ENCODE measurements at regions not wholly inside any gene's neighbourhood (a gene's known extent, or its start where the extent isn't known, plus 50 kb on each side); places are given as distances from the start of the nearest gene placed in this dataset.
A peak's percentile ranks its signal among the peaks of the same experiment; 100 is the strongest.

DNA sequence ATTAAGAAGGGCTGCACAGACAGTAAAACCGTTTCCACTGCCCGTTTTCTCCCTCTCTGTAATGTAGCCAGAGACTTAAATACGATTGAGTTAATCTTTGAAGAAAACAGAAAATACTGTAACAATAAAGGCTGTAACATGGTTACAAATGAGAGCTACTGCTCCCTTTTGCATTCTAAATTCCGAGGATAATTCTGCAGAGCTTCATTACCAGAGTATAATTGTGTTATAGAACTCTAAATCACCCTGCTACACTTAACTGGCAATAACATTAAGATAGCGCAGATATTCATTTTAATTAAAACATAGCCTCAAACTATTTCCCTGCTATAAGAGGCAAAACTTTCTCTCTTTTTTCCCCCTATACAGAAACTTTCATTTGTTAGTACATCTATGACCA is 283.7 kb upstream of the BRINP1 start:
- no peak for DNase-seq (ENCODE audit: low read depth)

DNA sequence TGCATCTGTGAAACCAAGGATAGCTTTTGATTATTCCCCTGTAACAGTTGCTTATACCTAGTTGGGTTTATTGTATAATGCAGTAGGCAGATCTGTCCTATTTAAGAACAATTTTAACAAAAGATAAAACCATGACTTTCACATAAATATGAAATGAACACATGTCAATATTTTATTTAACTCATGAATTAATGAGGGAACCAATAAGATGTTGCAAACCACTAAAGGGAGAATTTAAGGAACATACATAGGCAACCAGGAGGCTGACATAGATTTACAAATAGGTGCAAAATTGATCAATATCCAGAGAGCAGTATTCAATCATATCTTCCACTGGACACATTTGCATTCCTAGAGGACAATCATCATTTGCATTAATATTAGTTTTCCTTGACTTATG is 280.0 kb upstream of the BRINP1 start:
- no peak for DNase-seq (ENCODE audit: low read depth)

DNA sequence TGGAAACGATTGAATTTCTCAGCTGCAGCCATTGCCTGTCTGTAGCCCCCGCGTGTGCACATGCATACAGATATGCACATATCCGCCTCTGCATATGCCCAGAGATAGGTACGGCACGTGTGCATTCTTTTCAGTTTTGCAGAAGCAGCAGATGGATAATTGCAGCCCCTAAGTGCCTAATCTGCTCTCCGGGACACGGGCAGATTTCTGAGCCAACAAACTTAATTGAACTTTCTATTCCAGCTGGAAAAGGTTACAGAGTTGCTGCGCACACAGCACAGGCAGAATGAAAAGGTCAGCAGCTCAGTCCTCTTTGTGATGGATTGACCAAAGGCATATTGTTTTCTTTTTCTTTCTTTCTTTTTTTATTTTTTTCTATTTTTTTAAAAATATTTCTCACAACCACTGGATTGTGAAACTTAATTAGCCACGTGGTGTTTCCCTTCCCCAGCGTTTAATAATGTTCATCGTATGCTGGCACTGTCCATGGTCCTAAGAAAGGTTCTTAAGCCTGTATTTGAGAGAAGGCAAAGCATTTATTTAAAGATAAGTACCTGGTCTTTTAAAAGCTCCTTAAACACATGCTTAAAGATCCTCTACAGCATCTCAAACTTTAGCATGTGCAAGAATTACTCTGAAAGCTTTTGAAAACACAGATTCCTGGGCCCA is 270.2 kb upstream of the BRINP1 start:
- DNase-seq (ENCODE audit: low read depth), result peak; percentile 11

DNA sequence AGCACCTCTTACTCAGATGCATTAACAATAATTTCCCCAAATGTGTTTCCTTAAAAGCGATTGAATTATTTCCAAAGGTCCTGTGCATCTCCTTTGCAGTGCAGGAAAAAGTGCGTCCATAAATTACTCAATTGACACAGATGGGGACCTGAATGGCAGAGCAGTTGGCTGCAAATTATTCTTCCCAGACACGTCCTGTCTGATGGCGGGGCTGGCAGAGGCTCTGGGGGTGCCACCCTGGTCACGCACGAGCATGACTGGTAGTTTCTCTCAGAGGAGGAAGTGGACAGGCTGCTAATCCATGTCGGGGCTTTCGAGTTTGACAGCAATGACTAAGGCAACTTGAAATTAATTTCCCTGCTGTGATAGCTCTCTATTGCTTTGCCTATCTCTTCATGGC is 264.8 kb upstream of the BRINP1 start:
- no peak for DNase-seq (ENCODE audit: low read depth)

DNA sequence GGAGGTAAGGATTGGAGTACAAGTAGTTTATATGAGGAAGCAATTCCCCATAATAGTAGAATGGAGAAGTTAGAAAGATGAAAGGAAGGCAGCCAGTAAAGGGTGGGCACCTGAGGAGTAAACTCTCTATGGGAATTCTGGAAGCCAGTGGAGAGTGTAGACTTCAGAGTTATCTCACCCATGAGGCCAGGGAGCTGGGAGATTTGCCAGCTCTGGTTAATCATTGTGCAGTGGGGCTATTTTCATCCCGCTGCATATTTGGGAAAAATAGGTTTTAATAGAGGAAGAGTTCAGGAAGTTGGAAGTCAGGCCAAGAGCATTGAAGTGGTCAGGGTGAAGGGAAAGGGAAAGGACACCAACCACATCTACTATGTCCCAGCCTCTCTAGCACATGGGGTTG is 242.3 kb upstream of the BRINP1 start:
- no peak for DNase-seq (ENCODE audit: low read depth)

DNA sequence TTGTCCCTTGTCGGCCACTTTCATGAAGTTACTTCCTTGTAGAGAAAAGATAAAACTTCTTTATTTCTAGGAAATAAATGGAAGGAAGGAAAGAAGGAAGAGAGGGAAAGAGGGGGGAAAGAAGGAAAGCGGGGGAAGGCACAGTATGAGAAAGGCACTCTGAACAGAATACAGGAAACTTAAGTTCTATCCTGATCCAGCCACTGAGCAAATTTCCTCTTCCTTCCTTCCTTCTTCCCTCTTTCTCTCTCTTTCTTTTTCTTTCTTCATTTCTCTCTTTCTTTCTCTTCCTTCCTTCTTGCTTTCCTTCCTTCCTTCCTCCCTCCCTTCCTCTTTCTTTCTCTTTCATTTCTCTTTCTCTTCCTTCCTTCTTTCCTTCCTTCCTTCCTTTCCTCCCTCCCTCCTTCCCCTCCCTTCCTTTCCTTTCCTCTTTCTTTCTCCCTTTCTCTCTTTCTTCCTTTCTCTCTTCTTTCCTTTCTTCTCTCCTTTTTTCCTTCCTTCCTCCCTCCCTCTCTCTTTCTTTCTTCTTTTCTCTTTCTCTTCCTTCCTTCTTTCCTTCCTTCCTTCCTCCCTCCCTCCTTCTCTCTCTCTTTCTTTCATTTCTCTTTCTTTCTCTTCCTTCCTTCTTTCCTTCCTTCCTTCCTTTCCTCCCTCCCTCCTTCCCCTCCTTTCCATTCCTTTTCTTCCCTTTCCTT is 240.2 kb upstream of the BRINP1 start:
- DNase-seq (ENCODE audit: low read depth), result no peak

DNA sequence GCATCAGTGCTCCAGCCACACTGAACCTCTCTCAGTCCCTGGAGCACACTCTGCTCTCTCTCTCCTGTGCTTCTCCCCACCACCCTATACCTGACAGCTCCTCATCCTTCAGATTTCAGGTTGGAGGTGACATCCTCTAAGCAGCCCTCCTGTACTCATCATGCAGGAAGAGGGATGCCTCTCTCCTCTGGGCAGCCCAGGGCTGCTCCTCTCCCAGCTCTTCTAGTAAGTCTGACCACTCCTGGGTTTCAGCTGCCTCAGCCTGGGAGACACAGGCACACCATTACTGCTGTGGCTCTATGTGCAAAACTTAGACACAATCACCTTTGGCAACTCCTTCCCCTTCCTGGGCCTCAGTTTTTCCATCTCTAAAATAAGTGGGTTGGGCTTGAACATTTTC is 232.4 kb upstream of the BRINP1 start:
- DNase-seq (ENCODE audit: low read depth), result no peak

DNA sequence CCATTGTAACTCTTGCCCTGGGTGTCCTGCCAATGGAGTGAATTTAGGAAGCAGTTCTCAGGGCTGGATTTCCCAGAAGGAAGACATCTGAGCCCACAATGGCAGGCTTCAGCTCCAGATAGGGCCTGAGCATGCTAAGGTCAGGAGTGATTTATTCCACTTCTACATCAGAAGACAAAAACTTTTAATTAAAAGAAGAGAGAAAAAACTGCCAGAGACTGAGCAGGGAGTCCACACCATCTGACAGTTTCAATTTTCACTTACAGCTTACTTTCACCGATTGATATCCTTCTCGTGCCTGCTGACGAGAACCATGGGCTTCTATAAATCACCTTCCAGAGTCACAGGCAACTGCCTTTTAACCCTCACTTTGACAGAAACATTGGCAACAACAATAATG is 228.3 kb upstream of the BRINP1 start:
- no peak for DNase-seq (ENCODE audit: low read depth)

DNA sequence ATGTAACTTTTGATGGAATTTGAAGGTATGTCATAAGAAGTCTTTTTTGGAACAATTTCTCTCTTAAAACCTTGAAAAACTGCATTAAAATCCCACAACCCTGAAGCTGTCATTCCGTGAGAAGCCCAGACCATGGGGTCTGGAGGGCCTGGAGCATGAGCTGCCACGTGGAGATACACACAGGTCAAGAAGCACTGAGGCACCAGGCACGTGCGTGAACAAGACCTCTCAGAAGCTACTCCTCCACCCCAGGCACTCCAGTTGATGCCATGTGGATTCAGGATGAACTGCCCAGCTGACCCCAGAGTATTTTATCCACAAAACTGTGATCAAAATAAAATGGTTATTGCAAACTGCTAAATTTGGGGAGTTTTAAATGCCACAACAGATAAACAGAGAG is 227.5 kb upstream of the BRINP1 start:
- DNase-seq (ENCODE audit: low read depth), result no peak

DNA sequence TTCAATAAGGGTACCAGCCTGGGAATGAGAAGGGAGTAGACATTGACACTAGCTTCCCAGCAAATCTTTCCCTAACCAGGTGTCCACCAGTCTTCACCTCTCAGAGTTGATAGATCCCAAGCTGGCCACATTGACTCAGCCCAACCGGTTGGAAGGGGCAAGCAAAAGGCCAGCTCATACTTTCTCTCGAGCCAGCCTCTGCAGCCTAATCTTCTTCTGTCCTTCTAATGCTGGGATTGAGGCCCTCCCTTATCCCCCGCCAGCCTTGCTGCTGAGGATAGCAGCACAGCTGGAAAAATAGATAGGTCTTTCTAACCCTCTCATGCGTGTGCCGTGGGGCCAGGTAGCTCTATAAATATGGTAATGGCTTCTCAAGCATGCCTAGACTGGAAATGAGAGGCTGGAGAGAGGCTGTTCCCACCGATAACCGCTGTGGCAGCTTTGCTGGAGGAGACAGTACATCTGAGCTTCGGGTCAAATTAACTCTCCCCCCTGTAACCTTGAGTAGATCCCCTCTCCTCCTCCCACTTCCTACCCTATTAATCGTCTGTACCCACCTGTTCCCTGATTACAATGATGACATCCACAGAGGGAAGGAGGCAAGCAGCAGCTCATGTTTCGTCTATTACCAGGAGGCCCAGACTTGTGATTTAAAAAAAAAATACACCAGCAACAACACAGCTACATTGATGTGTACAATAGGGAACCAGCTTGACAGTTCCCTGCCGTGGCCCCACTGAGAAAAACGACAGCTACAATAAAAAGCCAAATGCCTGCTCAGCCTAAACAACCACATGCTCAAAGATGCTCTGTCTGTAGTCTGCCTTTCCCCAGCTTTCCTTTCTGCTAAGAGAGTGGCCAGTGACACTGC is 219.9 kb upstream of the BRINP1 start:
- no peak for DNase-seq (ENCODE audit: low read depth)

DNA sequence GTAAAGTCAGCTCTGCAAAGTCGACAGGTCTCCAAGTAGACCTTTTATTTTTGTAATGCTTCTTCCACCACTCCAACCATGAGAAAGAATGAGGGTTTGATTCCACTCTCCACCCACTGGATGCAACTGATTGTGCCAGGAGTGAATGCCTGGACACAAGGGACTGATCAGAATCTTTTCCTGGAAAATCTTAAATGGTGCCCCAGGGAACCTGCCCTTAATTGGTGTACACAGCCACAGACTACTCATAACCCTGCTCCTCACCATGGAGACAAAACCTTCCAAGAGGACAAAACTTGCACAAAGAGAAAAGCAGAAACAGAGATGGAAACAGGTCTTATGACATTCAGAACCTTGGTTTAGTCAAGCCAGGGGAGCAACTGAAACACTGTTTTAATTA is 208.6 kb upstream of the BRINP1 start:
- DNase-seq (ENCODE audit: low read depth), result no peak

DNA sequence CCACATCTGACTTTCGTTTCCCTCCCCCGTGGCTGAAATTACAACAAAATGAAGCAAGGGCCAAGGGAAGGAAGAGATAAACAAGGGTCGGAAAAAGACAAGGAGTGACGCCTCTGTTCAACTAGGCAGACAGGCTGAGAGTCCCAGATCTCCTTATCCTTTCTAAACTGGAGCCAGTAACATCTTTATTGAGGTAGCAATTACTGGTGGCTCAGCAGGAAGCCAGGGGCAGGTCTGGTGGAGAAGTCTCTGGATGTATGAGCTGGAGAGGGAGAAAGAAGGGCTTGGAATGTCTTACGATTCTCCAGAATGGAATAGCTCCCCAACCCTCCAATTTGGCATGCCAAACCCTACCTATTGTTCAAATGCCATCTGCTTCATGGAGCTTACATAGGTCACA is 190.8 kb upstream of the BRINP1 start:
- DNase-seq (ENCODE audit: low read depth), result no peak

DNA sequence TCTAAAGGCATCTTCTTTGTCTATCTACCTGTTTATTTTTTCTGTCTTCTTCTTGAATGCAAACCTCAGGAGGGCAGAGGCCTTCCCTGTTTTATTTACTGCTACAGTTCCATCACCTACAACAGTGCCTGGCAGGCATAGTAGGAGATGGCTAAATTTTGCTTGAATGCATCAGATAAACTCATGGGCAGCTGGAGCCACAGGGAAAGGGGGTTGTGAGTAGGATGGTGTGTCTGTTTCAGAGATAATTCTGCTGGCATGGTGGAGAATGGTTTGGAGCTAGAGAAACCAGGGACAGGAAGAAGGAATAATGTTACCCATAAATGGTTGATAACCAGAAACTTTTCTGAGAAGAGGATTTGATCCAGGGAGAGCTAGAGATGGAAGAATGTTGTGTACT is 189.8 kb upstream of the BRINP1 start:
- DNase-seq (ENCODE audit: low read depth), result no peak

DNA sequence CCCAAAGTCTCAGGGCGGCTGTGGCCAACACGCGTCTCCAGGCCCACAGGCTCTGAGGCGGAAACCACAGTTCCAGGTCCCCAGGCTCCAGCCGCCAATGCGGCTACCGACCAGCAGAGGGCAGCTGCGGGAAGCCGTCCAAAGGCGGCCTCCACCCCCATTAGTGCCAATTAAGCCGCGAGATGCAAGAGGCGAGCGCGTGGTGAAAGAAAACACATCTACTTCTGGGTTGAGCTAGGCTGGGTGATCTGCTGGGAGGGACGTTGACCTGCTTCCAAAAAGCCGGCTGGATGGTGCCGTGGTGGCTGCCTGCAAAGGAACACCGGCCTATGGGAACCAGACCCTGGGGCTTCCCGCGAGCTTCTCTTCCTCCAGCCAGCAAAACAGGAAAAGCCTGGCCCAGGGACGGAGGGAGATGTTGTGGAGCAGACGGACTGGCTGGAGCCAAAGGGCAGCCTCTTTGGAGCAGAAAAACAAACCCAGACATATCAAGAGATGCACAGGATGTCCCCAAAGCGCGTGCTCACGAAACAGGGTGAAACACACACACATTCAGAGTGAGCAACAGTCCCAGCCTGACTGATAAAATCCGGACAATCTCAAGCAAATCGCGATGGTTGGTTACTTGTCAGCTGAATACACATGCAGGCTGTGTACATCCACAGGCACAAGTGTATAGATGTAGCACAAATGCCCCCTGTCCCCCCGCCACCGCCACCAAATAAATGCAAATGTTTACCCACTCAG is 187.1 kb upstream of the BRINP1 start:
- peak; percentile 53 for DNase-seq (ENCODE audit: low read depth)

DNA sequence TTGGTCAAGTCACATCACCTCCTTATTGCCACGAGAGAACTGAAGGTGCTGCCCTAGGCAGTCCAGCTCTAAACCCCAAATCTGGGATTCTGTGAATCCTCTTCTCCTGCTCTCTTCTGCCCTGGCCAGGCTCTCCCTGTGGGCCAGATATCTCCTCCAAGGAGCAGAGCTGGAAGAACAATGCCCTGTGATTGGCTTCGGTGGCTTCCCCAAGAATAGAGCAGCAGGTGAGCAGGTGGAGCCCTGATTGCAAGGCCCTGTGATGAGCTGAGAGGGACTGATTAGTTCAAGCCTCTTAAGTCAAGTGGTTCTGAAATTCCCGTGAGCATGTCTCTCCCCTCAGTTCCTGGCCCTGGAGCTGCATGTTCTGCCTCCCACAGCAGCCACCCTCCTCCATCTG is 175.3 kb upstream of the BRINP1 start:
- DNase-seq (ENCODE audit: low read depth), result no peak

DNA sequence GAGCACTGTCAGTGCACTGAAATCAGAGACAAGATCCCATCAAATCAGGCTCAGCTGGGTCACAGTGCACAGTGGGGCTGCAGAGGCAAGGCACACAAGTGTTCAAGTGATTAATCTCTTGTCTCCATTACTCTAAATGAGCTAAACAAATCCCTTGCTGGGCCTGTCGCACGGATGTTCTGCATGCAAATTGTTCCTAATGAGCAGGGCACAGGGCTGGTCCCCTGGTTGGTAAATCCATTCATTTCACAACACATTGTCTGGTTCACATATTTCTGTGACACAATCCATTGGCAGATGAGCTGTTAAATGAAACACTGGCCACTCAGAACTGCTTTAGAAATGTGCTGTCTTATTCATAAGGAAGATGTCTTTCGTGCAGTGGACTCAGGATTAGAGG is 167.9 kb upstream of the BRINP1 start:
- no peak for DNase-seq (ENCODE audit: low read depth)

DNA sequence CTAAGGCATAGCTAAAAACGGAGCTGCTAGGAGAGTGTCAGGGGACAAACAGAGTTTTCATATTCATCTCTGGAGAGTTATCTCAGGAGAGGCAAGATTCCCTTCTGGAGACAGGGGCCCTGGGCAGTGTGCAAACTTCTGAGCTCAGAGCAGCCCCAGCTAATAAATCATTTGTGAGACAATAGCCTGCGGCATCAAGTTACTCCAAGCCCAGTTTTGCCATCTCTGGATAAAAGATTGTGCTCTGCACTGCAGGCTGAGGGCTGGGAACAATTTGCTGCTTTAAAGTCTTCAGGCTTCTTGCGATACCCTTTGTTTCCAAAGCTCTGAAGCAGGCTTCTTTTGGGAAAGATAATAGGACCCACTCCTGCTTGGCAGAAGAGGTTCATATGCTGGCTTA is 164.3 kb upstream of the BRINP1 start:
- DNase-seq (ENCODE audit: low read depth), result no peak

DNA sequence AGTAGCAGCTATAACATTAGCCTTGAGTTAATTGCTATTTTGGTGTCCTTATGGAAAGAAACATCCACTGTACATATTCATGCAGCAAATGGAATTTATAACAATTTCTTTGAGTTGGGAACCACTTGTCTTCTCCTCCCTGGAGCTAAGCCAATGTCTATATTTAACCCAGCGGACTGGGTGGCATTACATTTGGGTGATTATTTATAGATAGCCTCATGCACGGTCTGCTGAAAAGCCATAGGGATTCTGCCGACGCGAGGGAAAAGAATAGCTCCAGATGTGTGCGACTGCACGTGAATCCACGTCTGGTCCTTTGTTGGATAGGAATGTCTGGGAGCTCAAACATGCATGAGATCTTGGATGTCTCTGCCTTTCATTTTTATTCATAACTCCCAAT is 157.5 kb upstream of the BRINP1 start:
- DNase-seq (ENCODE audit: low read depth), result no peak

DNA sequence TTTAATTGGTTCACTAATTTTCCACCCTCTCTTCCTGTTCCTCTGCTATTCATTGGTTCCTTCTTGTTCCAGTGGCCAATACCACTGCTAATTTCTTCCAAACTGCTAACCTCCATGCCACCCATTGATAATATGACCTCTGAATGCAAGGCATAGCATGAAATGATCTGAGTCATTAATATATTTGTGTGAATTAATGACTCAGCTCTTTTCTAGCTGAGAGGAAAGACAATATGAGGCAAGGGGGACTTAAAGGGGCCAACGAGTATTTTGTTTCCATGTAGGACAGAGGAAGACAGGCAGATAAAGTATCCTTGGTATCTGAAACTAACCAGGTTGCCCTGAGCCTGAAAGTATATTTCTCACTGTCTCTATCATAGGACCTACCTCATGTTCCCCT is 154.3 kb upstream of the BRINP1 start:
- no peak for DNase-seq (ENCODE audit: low read depth)

DNA sequence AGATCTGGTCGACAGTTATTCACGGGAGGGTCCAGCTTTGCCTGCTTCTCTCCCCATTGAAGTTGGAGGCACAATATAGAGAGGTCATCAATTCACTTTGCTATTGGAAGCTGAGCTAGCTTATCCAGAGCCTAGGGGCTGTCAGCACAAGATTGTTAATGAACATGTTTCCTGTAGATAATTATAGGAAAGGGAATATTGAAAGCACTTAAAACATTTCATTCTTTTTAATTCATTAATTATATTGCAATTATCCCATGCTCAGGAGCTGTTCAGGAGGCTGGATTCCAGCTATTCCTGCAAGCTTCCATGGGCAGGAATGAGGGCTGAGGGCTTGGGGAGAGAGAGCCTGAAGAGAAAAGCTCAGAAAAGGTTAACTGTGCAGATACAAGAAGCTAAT is 153.1 kb upstream of the BRINP1 start:
- DNase-seq (ENCODE audit: low read depth), result no peak

DNA sequence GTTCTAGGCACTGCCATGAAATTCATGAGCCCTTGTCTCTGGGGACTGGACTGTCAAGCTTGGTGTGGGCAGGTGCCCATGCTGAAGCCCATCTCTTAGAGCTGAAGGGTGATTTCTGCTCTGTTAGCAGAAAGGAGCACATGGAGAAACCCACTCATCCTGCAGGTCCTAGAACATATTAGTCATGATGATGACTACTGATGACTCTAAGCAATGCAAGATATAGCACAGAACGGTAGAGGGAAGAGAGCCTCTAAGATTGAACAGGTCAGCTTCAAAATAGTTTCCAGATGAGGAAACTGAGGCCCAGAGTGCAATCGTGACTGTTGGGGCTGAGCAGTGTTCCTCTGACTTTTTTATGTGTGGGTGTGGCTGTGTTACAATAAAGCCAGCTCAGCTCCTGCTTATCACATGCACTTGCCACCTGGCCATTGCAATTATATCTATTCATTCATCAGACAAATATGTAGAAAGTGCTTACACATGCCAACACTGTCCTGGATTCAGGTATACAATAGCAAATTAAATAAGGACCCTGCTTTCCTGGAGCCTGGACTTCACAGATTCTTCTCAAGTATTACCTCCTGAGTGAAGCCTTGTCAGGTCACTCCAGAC is 140.2 kb upstream of the BRINP1 start:
- no peak for DNase-seq (ENCODE audit: low read depth)

DNA sequence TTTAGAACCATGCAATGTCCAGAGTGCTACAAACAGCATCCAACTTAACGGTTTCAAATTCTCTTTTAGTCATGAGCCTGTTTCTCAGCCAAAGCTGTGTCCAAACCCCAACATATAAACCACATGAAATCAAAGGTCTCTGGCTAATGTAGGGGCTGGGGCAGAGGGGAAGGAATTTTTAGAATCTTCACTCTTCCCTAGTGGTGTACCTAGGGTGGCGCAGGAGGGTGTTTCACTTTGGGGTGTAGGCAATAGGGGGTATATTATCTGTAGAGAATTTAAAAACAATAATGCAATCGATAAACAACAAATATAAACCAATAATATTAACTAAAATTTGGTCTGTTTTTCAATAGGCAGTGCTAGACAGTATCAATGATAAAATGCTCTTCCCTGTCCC is 132.1 kb upstream of the BRINP1 start:
- no peak for DNase-seq (ENCODE audit: low read depth)
